HG03439 (cell line): ENCODE measurements at regions not wholly inside any gene's neighbourhood (a gene's known extent, or its start where the extent isn't known, plus 50 kb on each side); places are given as distances from the start of the nearest gene placed in this dataset.
"Not testable (repeated sequence)": the region's sequence is repeated elsewhere in the genome, so short reads cannot be mapped to it uniquely, and the experiment has no call there.

Experiments
- ATAC-seq: cut with Tn5 transposase; IDR thresholded peaks from one replicate; pipeline ENCODE4 v1.9.1; 2021; ENCODE audit warnings: mild to moderate bottlenecking, moderate library complexity; ENCODE audit not compliant: unreplicated experiment

GRCh38 chr16:13336907-13337881, 435.8 kb downstream of the SHISA9 start:
- ATAC-seq = not testable (repeated sequence)

- no peak for ATAC-seq
Measured at GRCh38 chr16:13338044-13338443, 436.6 kb downstream of the SHISA9 start.

- ATAC-seq = no peak
Measured at GRCh38 chr16:13342675-13343074, 441.3 kb downstream of the SHISA9 start.

- ATAC-seq = no peak
Measured at GRCh38 chr16:13344001-13344400, 442.6 kb downstream of the SHISA9 start.

- no peak for ATAC-seq
Measured at GRCh38 chr16:13348416-13348815, 447.0 kb downstream of the SHISA9 start.

GRCh38 chr16:13350000-13350399, 448.6 kb downstream of the SHISA9 start:
- no peak for ATAC-seq

GRCh38 chr16:13351181-13351580, 449.8 kb downstream of the SHISA9 start:
- ATAC-seq = no peak

GRCh38 chr16:13351601-13352217, 450.3 kb downstream of the SHISA9 start:
- no peak for ATAC-seq

- ATAC-seq = not testable (repeated sequence)
Measured at GRCh38 chr16:13352796-13353195, 451.4 kb downstream of the SHISA9 start.

- ATAC-seq = not testable (repeated sequence)
Measured at GRCh38 chr16:13357842-13358241, 456.4 kb downstream of the SHISA9 start.

GRCh38 chr16:13359835-13360234, 458.4 kb downstream of the SHISA9 start:
- ATAC-seq = no peak

- ATAC-seq = no peak
Measured at GRCh38 chr16:13372421-13372820, 471.0 kb downstream of the SHISA9 start.

GRCh38 chr16:13376174-13376573, 474.8 kb downstream of the SHISA9 start:
- no peak for ATAC-seq

- no peak for ATAC-seq
Measured at GRCh38 chr16:13377143-13377542, 475.7 kb downstream of the SHISA9 start.

- no peak for ATAC-seq
Measured at GRCh38 chr16:13378151-13378550, 476.8 kb downstream of the SHISA9 start.

GRCh38 chr16:13379266-13379665, 477.9 kb downstream of the SHISA9 start:
- no peak for ATAC-seq

GRCh38 chr16:13385156-13386040, 484.0 kb downstream of the SHISA9 start:
- ATAC-seq = not testable (repeated sequence)

- peak; percentile 77 for ATAC-seq
Measured at GRCh38 chr16:13390093-13390985, 488.9 kb downstream of the SHISA9 start.

GRCh38 chr16:13390986-13391305, 489.5 kb downstream of the SHISA9 start:
- no peak for ATAC-seq

- no peak for ATAC-seq
Measured at GRCh38 chr16:13391337-13391736, 489.9 kb downstream of the SHISA9 start.
